Stimulated activated CD4-positive, alpha-beta T cell treated with anti-CD3 and anti-CD28 coated beads, Interleukin-2, amount 100 ng/mL, for 24 hours (primary cell): ENCODE measurements at regions not wholly inside any gene's neighbourhood (a gene's known extent, or its start where the extent isn't known, plus 50 kb on each side); places are given as distances from the start of the nearest gene placed in this dataset.
"Not testable (repeated sequence)": the region's sequence is repeated elsewhere in the genome, so short reads cannot be mapped to it uniquely, and the experiment has no call there.

Experiments
- DNase-seq, 2 donors: peaks; one replicate each; pipeline ENCODE4 v3.0.0-alpha.2; 2020

- DNase-seq: no peak
These were observed 50.6 kb upstream of the NKD1 start for GRCh38 chr16:50497592-50497991.

GRCh38 chr16:50496990-50497389 lies 51.2 kb upstream of the NKD1 start:
- no peak for DNase-seq

GRCh38 chr16:50495673-50496072 lies 52.5 kb upstream of the NKD1 start:
- DNase-seq: no peak

- DNase-seq: no peak
These were observed 53.4 kb upstream of the NKD1 start for GRCh38 chr16:50494501-50495491.

- DNase-seq: no peak
These were observed 56.7 kb upstream of the NKD1 start for GRCh38 chr16:50491516-50491915.

GRCh38 chr16:50490828-50491227 lies 57.4 kb upstream of the NKD1 start:
- DNase-seq: no peak

- no peak for DNase-seq
These were observed 59.0 kb upstream of the NKD1 start for GRCh38 chr16:50489182-50489581.

- DNase-seq: no peak
These were observed 60.7 kb upstream of the NKD1 start for GRCh38 chr16:50487528-50487927.

- not testable (repeated sequence) for DNase-seq
These were observed 62.0 kb upstream of the NKD1 start for GRCh38 chr16:50486162-50486561.

- DNase-seq: no peak
These were observed 63.0 kb upstream of the NKD1 start for GRCh38 chr16:50485232-50485631.

- DNase-seq: no peak
These were observed 65.9 kb upstream of the NKD1 start for GRCh38 chr16:50482271-50482670.

GRCh38 chr16:50480206-50480605 lies 68.0 kb upstream of the NKD1 start:
- DNase-seq: no peak

- no peak for DNase-seq
These were observed 68.4 kb upstream of the NKD1 start for GRCh38 chr16:50479771-50480170.

GRCh38 chr16:50478773-50479149 lies 69.4 kb upstream of the NKD1 start:
- no peak for DNase-seq

- no peak for DNase-seq
These were observed 70.0 kb upstream of the NKD1 start for GRCh38 chr16:50478075-50478772.

- no peak for DNase-seq
These were observed 71.5 kb upstream of the NKD1 start for GRCh38 chr16:50476486-50477255.

GRCh38 chr16:50475170-50475569 lies 73.0 kb upstream of the NKD1 start:
- no peak for DNase-seq

GRCh38 chr16:50474138-50474537 lies 74.1 kb upstream of the NKD1 start:
- DNase-seq: peak in 1 of 2 donors; percentile 10

- DNase-seq: peak in 1 of 2 donors; percentile 12
These were observed 74.7 kb upstream of the NKD1 start for GRCh38 chr16:50473356-50473945.

- DNase-seq: no peak
These were observed 75.7 kb upstream of the NKD1 start for GRCh38 chr16:50472472-50472871.

- DNase-seq: no peak
These were observed 77.5 kb upstream of the NKD1 start for GRCh38 chr16:50470687-50471086.

- DNase-seq: no peak
These were observed 78.4 kb upstream of the NKD1 start for GRCh38 chr16:50469744-50470321.
